CD4-positive, alpha-beta memory T cell (primary cell): ENCODE measurements at regions not wholly inside any gene's neighbourhood (a gene's known extent, or its start where the extent isn't known, plus 50 kb on each side); places are given as distances from the start of the nearest gene placed in this dataset.

ENCODE experiments used
- CTCF ChIA-PET: fragments of 350-600 bp; sonication (Branson Sonifier 250); formaldehyde crosslinking; loops from one replicate; lab custom pipeline; 2021; ENCODE audit warnings: inconsistent platforms; ENCODE audit not compliant: partially characterized antibody; lab: Charles Lee
- POLR2A ChIA-PET: fragments of 350-600 bp; sonication (Branson Sonifier 250); formaldehyde crosslinking; loops from one replicate; lab custom pipeline; 2021; ENCODE audit not compliant: partially characterized antibody; lab: Charles Lee
- DNase-seq, 5 donors: peaks; one replicate each; pipeline versions ENCODE4 v3.0.0 to v3.0.0-alpha.2; 2020 to 2022; ENCODE audit warnings: mixed read lengths in 1 of 5
- H3K27ac ChIP-seq: one replicate; pipeline ENCODE4 v1.7.0; 2013; ENCODE audit warnings: low read depth, low read length
- H3K27me3 ChIP-seq: 2 replicates; pipeline ENCODE4 v1.7.0; 2013; ENCODE audit warnings: mild to moderate bottlenecking, low read length, moderate library complexity; ENCODE audit not compliant: insufficient read depth
- H3K36me3 ChIP-seq: 2 replicates; pipeline ENCODE4 v1.7.0; 2013; ENCODE audit warnings: mild to moderate bottlenecking, low read length, moderate library complexity; ENCODE audit not compliant: insufficient read depth
- H3K4me1 ChIP-seq: 2 replicates; pipeline ENCODE4 v1.7.0; 2013; ENCODE audit warnings: mild to moderate bottlenecking, low read length, moderate library complexity; ENCODE audit not compliant: insufficient read depth
- H3K4me3 ChIP-seq, 2 donors: one replicate each; pipeline ENCODE4 v1.7.0; 2013; ENCODE audit warnings: low read length in 2 of 2, mild to moderate bottlenecking in 1 of 2
- H3K9me3 ChIP-seq, 2 donors: one replicate each; pipeline ENCODE4 v1.7.0; 2013; ENCODE audit warnings: low read length in 2 of 2, control low read depth in 1 of 2; ENCODE audit not compliant: control insufficient read depth in 1 of 2
- H3K27ac Mint-ChIP-seq, 7 donors: one replicate each; pipeline ENCODE4 v1.8.0; 2020 to 2021; ENCODE audit warnings: mixed read lengths in 7 of 7, mild to moderate bottlenecking in 6 of 7, inconsistent platforms in 3 of 7, moderate library complexity in 3 of 7
- H3K27me3 Mint-ChIP-seq, 2 donors: one replicate each; pipeline ENCODE4 v1.8.0; 2020 to 2021; ENCODE audit warnings: mixed read lengths in 2 of 2
- H3K36me3 Mint-ChIP-seq, 2 donors: one replicate each; pipeline ENCODE4 v1.8.0; 2020 to 2021; ENCODE audit warnings: mixed read lengths in 2 of 2, inconsistent platforms in 1 of 2, mild to moderate bottlenecking in 1 of 2
- H3K4me1 Mint-ChIP-seq, 4 donors: one replicate each; pipeline ENCODE4 v1.8.0; 2020 to 2021; ENCODE audit warnings: mixed read lengths in 4 of 4, mild to moderate bottlenecking in 1 of 4
- H3K4me3 Mint-ChIP-seq, 8 donors: one replicate each; pipeline ENCODE4 v1.8.0; 2020 to 2021; ENCODE audit warnings: mixed read lengths in 8 of 8, mild to moderate bottlenecking in 7 of 8, moderate library complexity in 6 of 8, inconsistent platforms in 3 of 8
- H3K9me3 Mint-ChIP-seq, 8 donors: one replicate each; pipeline ENCODE4 v1.8.0; 2020 to 2021; ENCODE audit warnings: mixed read lengths in 8 of 8, mild to moderate bottlenecking in 5 of 8, inconsistent platforms in 3 of 8, moderate library complexity in 1 of 8
- intact Hi-C: fragments of 100-400 bp; cut with micrococcal nuclease; formaldehyde crosslinking; loops from one replicate; pipeline ENCODE4 v1.15.1; 2023

DNA sequence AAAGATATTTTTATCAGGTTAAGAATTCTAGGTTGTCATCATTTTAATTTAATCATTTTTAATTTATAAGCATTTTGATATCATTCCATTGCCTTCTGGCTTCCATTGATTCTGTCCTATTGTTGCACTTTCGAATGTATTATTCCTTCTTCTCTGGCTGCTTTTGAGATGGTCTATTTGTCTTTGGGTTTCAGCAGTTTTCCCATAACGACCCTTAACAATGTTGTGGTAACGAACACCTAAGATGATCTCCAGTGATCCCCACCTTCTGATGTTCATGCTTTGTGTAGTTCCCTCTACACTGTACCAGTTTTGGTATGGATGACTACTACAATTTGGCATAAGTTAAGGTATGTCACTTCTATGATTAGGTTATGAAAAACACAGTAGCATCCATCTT lies 59.9 kb downstream of the MINAR1 start:
- H3K27ac Mint-ChIP-seq, result no peak overlapping the region

DNA sequence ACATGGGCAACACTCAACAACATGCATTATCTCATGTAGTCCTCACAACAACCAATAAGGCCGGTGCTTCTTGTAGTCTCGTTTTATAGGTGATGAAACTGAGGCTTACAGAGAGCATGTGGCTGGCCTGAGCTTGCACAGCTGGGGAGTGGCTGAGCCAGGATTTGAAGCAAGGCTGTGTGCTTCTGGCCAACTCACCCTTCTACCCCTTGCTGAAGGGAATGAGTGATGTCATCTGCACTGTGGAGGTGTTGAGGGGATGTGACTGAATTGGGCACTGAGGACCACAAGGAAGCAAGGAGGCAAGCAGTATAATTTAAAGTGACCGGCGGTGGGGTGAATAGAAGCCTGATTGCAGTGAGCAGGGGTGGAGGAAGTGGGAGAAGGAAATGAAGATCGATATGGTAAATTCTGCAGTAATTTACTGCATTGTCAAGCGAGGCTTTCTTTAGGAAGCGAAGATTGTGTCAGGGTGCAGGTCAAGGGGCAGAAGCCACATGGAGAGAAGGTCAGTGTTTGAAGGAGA lies 62.3 kb downstream of the MINAR1 start:
- no peak overlapping the region for H3K27ac Mint-ChIP-seq
- no peaks in the 10 kb centered on the region for H3K27me3 ChIP-seq
- ChIA-PET CTCF (no interaction called here), POLR2A (no interaction called here)
- H3K9me3 Mint-ChIP-seq, result peaks cover 0 to 4% (median 0%) of the 10 kb centered on the region in 8 donors
- H3K4me1 ChIP-seq, result no peaks in the 10 kb centered on the region
- intact Hi-C loops, result no loop called here
- H3K4me3 Mint-ChIP-seq, result no peak overlapping the region
- no peaks in the 10 kb centered on the region for H3K9me3 ChIP-seq
- no peak for DNase-seq
- H3K4me3 ChIP-seq, result no peak overlapping the region
- no peaks in the 10 kb centered on the region for H3K36me3 ChIP-seq
- no peaks in the 10 kb centered on the region for H3K36me3 Mint-ChIP-seq
- peaks cover 18 to 23% of the 10 kb centered on the region in 2 donors for H3K27me3 Mint-ChIP-seq
- H3K4me1 Mint-ChIP-seq, result no peaks in the 10 kb centered on the region
- H3K27ac ChIP-seq, result no peak overlapping the region

More for the DNA sequence above, 59.9 kb downstream of the MINAR1 start:
- Mint-ChIP-seq H3K27me3 (peaks cover 16 to 22% of the 10 kb centered on the region in 2 donors), H3K4me3 (no peak overlapping the region), H3K4me1 (no peaks in the 10 kb centered on the region), H3K36me3 (no peaks in the 10 kb centered on the region), H3K9me3 (peaks cover 0 to 4% (median 0%) of the 10 kb centered on the region in 8 donors)
- POLR2A ChIA-PET, result no interaction called here
- Histone ChIP-seq H3K4me3 (no peak overlapping the region), H3K4me1 (no peaks in the 10 kb centered on the region), H3K36me3 (no peaks in the 10 kb centered on the region), H3K27ac (no peak overlapping the region), H3K27me3 (no peaks in the 10 kb centered on the region), H3K9me3 (no peaks in the 10 kb centered on the region)
- CTCF ChIA-PET, result no interaction called here
- intact Hi-C loops, result no loop called here
- DNase-seq, result no peak

DNA sequence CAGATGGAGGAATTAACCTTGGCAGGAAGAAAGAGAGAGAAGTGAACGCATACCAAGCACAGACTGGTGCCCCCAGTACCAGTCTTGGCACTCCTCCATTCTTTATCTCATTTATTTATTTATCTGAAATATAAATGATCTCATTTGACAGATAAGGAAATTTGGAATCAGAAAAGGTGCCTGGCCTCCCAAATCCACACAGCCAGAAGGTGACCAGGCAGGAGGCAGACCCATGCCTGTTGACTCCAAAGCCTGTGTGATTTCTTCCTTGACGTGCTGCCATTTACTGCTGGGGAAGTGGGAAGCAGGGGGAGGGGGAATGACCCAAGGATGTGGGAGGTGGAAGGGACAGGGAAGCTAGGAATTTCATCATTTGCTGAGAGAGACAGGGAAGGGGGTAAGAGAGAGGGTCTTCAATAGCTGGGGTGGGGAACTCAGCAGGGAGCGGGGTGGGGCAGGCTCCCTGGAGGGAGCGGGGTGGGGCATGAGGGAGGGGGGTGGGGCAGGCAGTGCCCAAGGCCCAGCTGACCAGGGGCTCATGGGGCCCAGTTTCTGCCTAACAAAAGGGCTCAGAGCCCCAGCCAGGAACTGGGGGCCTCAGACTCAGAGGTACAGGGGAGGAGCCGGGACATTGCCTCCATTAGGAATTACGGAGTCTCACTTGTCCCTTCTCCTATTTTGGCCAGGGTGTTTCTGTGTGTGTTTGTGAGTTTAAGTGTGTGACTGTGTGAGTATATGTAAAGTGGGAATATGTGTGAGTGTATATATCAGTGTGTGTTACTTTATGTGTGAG lies 63.0 kb downstream of the MINAR1 start:
- Mint-ChIP-seq H3K4me3 (no peak overlapping the region), H3K9me3 (peaks cover 0 to 4% (median 0%) of the 10 kb centered on the region in 8 donors), H3K4me1 (no peaks in the 10 kb centered on the region), H3K36me3 (no peaks in the 10 kb centered on the region), H3K27ac (no peak overlapping the region), H3K27me3 (peaks cover 18 to 23% of the 10 kb centered on the region in 2 donors)
- intact Hi-C loops, result no loop called here
- Histone ChIP-seq H3K4me1 (no peaks in the 10 kb centered on the region), H3K36me3 (no peaks in the 10 kb centered on the region), H3K27me3 (no peaks in the 10 kb centered on the region), H3K9me3 (no peaks in the 10 kb centered on the region), H3K27ac (no peak overlapping the region), H3K4me3 (no peak overlapping the region)
- ChIA-PET POLR2A (no interaction called here), CTCF (no interaction called here)
- no peak for DNase-seq

DNA sequence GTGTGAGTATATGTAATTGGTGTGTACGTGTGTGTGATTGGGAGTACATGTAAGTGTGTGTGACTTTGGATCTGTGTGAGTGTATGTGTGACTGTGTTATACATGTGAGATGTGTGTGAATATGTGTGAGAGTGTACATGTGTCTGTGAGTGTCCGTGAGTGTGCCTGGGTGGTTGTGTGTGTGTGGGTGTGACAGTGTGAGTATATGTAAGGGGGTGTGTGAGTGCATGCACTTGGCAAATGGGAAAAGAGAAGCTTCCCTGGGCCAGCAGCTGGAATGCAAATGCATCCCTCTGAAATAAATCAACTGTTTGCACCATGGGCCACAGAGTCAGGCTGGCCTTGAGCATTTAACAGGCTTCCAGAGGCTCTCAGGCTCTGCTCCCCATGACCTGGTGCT lies 63.6 kb downstream of the MINAR1 start:
- Mint-ChIP-seq H3K27me3 (peaks cover 18 to 23% of the 10 kb centered on the region in 2 donors), H3K27ac (no peak overlapping the region), H3K4me1 (no peaks in the 10 kb centered on the region), H3K36me3 (no peaks in the 10 kb centered on the region), H3K9me3 (peaks cover 0 to 4% (median 0%) of the 10 kb centered on the region in 8 donors), H3K4me3 (no peak overlapping the region)
- no peaks in the 10 kb centered on the region for H3K4me1 ChIP-seq
- no peak overlapping the region for H3K27ac ChIP-seq
- no peaks in the 10 kb centered on the region for H3K9me3 ChIP-seq
- CTCF ChIA-PET, result no interaction called here
- POLR2A ChIA-PET, result no interaction called here
- intact Hi-C loops, result no loop called here
- no peak for DNase-seq
- no peaks in the 10 kb centered on the region for H3K27me3 ChIP-seq
- no peak overlapping the region for H3K4me3 ChIP-seq
- H3K36me3 ChIP-seq, result no peaks in the 10 kb centered on the region

DNA sequence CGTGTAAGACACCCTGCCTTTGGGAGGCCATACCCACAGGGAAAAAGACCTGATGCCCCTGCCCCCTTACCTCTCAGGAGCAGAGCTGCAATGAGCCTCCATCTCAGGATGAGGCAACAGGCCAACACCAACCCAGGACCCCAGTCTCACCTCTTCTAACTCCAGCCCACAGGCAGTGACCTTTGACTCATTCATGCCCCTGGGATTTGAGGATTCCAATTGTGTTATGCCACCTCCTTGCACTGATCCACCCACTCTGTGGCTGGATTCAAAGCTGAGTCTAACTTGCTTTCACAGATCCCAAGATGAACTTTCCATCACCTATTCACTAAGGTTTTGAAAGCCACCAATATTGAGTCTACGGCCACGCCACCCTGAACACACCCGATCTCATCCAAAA lies 64.7 kb downstream of the MINAR1 start:
- Mint-ChIP-seq H3K9me3 (peaks cover 0 to 3% (median 0%) of the 10 kb centered on the region in 8 donors), H3K4me1 (no peaks in the 10 kb centered on the region), H3K4me3 (no peak overlapping the region), H3K27ac (no peak overlapping the region), H3K36me3 (no peaks in the 10 kb centered on the region), H3K27me3 (peaks cover 18 to 23% of the 10 kb centered on the region in 2 donors)
- Histone ChIP-seq H3K9me3 (no peaks in the 10 kb centered on the region), H3K4me1 (no peaks in the 10 kb centered on the region), H3K27ac (no peak overlapping the region), H3K36me3 (no peaks in the 10 kb centered on the region), H3K4me3 (no peak overlapping the region), H3K27me3 (no peaks in the 10 kb centered on the region)
- intact Hi-C loops, result no loop called here
- POLR2A ChIA-PET, result no interaction called here
- CTCF ChIA-PET, result no interaction called here
- DNase-seq, result no peak

GRCh38 chr15:79501086-79501485 lies 69.0 kb downstream of the MINAR1 start:
- Mint-ChIP-seq H3K9me3 (peaks cover 0 to 3% (median 0%) of the 10 kb centered on the region in 8 donors), H3K4me3 (no peak overlapping the region), H3K36me3 (no peaks in the 10 kb centered on the region), H3K27ac (no peak overlapping the region), H3K4me1 (no peaks in the 10 kb centered on the region), H3K27me3 (peaks cover 4 to 6% of the 10 kb centered on the region in 2 donors)
- ChIA-PET CTCF (no interaction called here), POLR2A (no interaction called here)
- intact Hi-C loops, result no loop called here
- Histone ChIP-seq H3K9me3 (no peaks in the 10 kb centered on the region), H3K27ac (no peak overlapping the region), H3K36me3 (no peaks in the 10 kb centered on the region), H3K4me1 (no peaks in the 10 kb centered on the region), H3K4me3 (no peak overlapping the region), H3K27me3 (no peaks in the 10 kb centered on the region)
- DNase-seq, result no peak

DNA sequence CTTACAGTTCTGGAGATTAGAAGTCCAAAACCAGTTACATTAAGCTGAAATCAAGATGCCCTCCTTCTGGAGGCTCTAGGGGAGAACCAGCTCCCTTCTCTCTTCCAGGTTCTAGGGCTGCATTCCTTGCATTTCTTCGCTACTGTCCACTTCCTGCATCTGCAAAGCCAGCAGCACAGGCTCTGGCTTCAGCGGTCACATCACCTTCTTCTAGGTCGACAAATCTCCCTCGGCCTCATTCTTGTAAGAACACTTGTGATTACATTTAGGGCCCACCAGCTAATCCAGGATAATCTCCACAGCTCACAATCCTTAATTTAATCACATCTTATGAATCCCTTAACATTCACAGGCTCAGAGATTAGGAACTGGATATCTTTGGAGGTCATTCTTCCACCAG lies 73.8 kb downstream of the MINAR1 start:
- H3K4me3 ChIP-seq, result no peak overlapping the region
- peaks cover 4% of the 10 kb centered on the region for H3K27me3 ChIP-seq
- H3K27ac ChIP-seq, result no peak overlapping the region
- H3K4me1 ChIP-seq, result no peaks in the 10 kb centered on the region
- no peaks in the 10 kb centered on the region for H3K36me3 Mint-ChIP-seq
- no peaks in the 10 kb centered on the region for H3K4me1 Mint-ChIP-seq
- POLR2A ChIA-PET, result no interaction called here
- peaks cover 0 to 1% of the 10 kb centered on the region in 2 donors for H3K27me3 Mint-ChIP-seq
- no peaks in the 10 kb centered on the region for H3K36me3 ChIP-seq
- H3K27ac Mint-ChIP-seq, result no peak overlapping the region
- no peak overlapping the region for H3K4me3 Mint-ChIP-seq
- intact Hi-C loops, result no loop called here
- DNase-seq, result no peak
- H3K9me3 ChIP-seq, result no peaks in the 10 kb centered on the region
- H3K9me3 Mint-ChIP-seq, result peaks cover 0 to 3% (median 0%) of the 10 kb centered on the region in 8 donors
- CTCF ChIA-PET, result no interaction called here
